ENCODE measurements at regions not wholly inside any gene's neighbourhood (a gene's known extent, or its start where the extent isn't known, plus 50 kb on each side); places are given as distances from the start of the nearest gene placed in this dataset.
"Not testable (repeated sequence)": the region's sequence is repeated elsewhere in the genome, so short reads cannot be mapped to it uniquely, and the experiment has no call there.

DNA sequence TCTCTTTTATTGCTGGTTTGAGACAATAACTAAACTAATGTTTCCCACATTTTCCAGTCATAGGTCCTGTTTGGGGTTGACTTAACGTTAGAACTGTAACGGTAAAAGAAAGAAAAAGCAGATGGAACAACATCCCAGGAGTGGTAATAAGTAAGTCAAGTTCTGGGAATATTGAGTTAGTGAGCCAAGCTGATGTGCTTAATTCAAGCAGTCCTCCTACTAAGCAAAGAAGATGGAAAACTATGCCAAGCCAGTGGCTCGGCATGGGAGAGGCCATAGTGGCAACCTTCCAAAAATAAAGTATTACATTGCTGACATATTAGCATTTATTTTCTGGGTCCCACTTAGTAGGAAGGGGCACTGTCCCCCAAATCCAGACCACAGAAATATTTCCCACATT, 161.7 kb upstream of the CDH5 start:
- DNase-seq: no peak

DNA sequence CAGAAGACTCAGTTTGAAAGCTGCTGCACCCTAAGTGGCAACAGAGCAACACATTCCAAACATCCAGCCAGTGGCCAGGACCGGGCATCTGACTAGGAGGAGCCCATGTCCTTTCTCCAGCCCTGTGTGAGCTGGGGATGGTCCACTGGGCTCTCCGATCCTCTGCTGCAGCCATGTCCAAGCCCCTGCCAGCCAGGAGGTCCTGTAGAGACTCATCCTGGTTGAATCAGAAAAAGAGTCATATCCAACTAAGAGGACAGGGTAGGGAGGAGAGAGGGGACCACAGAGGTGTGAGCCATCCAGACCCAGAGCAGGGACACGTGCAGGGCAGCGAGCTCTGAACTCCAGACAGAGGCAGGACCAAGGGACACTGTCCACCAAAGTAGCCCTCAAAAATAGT, 163.0 kb upstream of the CDH5 start:
- no peak for DNase-seq

DNA sequence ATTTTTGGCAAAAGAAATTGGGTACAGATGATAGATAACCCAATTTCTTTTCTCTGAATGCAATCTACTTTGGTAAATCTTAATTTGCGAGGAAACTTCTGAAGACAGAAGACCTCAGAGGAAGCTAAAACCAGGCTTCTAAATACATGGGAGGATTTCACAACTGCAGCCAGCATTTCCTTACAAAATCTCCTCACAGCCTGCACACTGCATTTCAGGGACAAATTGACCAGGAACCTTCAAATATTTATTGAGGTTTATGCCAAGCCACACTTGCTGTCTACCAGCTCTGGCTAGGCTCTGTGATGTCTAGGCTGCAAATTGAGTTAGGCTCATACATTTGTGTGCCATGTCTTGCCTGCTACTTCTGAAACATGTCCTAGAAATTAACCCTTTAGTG, 167.3 kb upstream of the CDH5 start:
- no peak for DNase-seq

DNA sequence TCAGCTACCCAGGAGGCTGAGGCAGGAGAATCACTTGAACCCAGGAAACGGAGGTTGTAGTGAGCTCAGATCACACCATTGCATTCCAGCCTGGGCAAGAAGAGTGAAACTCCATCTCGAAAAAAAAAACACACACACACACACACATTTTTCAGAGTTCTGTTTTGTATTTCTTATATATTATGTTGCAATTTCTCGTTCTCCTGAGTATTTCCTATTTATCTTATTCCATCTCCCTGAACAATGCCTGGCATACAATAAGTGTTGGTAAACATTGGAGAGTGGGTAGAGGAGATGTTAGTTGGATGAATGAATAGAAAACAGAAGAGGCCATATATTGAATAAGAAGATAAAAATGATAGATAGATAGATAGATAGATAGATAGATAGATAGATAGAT, 167.8 kb upstream of the CDH5 start:
- no peak for DNase-seq

DNA sequence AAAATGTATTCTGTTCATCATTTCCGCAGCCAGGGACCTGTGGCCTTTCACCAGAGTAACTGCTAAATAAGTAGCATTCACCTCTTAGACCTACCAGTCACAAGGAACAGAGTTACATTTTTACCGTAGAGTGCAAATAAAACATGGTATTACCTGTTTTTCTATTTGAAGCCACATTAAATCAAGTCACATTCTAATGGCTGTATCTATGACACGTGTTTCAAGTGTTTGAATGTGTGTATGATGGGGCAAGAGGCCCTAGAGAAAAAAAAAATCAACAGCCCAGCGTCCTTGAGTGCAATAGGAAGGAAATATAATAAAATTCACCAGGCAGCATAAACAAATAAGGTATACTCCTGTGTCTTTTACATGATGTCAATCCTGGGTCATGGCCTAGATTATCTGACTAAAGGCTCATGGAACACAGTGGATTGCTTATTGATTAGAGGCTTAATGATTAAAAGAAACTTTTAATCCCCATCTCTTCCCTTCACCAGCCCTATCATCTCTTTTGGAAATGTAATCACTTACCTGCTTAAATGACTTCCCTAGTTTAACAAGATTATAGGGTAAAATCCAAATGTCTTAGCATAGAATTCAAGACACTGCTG, 168.7 kb upstream of the CDH5 start:
- no peak for DNase-seq

DNA sequence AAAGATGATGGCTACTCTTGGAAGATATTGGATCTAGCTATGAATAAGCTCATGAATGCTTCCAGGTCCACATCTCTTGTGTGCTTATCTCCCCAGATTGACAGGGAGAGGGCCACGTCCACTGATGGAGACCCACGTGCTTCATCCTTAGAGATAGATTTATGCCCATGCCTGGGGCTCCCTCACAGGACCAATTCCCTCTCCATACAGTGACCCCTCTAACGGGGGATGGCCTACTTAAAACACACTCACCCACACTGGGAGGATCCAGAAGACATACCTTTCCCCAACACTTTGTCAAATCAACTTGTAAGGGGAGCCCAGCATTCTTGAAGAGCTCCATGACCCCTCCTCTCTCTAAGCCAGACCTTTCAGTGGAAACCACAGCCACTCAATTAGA, 169.7 kb upstream of the CDH5 start:
- DNase-seq: no peak

DNA sequence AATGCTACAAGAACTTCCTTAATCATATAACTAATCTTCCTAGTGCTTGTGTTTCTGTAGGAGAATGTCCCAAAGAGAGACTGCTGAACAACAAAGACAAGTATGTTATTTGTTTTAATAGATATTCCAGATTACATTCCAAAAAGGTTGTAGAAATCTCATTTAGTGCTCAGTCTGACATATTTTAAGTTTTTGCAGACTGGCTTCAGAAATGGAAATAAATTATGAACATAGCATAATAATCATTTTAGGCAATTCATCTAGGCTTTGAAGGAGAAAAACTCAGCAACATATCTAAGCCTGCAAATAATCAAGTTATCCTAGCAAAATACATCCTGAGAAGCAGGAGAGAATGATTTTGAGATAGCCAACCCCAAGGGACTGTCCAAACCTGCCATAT, 171.6 kb upstream of the CDH5 start:
- DNase-seq: no peak

DNA sequence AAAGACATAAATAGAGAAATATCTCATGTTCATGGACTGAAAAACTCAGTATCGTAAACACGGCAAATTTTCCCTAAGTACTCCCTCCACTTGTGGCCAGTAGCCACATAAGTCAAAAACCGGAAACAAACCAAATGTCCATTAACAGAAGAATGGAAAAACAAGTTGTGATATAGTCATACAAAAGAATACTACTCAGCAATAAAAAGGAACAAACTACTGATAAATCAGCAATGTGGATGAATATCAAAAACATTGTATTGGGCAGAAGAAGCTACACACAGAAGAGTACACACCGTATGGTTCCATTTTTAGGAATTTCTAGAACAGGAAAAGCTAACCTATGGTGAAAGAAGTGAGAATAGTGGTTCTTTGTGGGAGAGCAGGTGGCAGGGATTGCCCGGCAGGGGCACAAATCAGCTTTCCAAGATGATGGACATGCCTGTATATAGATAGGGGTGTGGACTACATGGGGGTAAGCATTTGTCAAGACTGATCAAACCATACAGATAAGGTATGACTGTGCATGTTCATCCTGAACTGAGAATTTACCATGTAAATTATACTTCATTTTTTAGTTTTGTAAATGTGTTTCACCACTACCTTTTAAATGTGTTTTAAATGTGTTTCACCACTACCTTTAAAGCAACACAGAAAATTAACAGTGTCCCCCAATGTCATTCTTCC, 172.8 kb upstream of the CDH5 start:
- no peak for DNase-seq

DNA sequence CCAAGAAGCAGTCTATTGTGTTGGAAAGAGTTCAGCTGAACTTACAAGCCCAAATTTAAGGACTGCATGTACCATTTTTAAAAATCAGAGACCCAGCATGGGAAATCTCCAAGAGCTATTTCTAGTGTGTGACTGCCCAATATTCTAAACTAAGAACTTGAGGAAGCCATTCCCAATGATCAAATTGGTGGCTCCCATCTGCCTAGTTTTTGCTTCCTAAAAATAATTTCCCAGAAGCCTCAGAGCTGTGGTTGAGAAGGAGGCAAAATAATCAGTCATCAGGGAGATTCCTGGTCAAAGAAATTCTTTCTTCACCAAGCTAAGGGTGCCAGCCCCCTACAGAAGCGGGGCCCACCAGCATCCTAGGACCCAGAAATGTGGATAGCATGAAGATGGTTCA, 176.1 kb upstream of the CDH5 start:
- DNase-seq: no peak

DNA sequence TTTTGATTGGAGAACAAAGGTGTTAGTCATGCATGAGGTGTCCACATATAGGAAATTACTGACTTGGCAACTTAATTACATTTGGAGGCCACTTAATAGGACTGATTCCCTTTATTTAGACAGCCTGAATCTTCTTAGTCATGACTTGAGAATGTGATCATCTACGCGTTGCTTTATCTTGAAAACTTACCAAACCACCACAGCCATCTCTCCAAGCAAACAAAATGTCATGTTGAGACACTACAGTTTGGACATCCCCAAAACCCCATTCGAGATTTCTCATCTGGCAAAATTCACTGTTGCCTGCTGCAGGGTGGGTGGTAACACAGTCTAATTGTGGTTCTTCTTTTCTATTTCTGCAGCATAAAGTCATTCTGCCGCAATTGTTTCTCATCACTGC, 176.5 kb upstream of the CDH5 start:
- DNase-seq: no peak

DNA sequence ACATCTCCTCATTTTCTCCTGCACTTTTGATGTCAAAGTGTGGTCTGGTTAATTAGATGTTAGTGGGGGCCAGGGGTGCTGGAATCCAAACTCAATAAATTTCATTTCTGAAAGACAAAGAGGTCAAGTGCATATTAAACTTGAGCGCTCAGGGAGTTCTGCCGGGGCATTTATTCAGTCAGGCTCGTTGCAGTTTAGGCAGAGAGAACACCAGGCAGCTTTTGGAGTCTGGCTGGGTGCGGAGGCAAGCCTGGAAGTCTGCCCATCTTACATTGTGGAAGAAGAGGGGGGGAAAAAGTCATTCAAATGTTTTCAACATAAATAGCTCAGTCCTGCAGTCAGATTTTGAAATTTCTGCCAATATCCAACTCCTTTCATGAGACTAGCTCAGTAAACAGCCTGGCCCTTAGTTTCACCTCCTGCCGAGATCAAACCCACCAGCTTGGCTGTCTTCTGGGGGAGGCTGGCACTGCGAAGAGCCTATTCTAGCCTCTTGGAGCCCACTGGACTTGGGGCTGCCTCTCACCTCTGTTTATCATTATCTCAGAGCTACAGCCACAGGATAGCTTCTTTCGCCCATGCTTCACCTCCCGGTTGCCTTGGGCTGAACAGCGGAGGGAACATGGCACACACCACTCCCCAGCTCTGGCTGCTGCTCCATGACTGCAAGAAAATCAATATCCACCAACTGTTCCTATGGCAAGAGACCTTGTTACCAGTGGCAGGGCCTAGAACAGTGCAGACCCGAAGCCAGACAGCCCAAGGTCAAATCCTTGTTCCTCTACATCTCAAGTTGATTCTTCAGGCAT, 177.4 kb upstream of the CDH5 start:
- DNase-seq: no peak

DNA sequence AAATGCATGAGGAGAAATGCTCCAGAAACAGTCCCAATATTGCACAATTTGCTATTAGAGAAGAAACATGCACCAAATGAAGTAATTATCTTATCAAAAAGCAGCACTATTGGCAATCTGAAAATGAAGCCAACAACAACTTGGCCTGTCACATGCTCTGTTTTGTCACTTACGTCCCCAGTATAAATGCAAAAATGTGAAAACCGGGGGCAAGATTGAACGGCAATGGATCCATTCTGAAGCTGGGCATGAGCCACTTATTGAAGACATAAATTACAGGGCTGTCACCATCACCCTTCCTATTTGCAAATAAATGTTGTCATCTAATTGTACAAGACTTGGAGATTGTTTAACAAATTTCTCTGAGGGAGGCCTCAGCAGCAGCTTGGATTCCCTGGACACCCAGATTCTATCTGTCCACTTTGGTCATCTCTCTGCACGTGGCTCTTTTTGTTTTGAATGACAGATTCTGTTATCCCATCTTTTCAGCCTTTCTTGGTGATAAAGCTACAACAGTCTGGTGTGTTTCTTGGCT, 180.2 kb upstream of the CDH5 start:
- DNase-seq: no peak

DNA sequence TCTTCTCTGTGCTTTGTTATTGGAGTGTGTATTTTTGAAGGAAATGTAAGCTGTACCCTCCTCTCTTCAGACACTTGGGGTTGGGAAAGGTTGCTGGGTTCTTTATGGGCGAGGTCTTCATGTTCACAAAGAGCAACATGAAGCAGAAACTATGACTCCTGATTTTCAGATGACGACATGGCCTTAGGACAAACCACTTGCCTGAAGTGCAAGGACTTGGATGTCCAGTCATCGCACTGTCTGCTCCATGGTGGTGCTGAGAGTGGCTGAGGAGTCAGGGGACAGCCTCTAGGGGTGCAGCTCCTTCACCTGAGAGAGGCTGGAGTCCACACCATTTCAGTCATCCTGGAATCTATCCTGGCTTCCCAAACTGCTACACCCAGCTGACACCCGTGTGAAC, 183.9 kb upstream of the CDH5 start:
- no peak for DNase-seq

DNA sequence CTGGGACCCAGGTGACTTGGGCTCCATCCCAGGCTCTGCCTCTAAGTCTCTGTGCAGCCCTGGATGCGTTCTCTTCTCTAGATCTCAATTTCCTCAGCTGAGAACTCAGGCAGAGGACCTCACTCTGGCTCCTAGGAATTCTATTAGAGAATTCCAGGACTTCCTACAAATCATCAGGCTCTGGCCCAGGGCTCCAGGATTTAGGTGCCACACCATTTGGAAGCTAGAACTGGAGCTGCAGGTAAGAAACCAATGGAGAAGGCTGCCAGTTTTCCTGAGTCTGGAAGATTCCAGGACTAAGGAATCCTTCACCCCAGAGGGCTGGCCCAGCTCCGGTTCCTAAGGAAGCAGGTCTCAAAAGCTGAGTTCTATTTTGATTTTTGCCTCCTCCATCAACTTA, 189.8 kb upstream of the CDH5 start:
- no peak for DNase-seq

DNA sequence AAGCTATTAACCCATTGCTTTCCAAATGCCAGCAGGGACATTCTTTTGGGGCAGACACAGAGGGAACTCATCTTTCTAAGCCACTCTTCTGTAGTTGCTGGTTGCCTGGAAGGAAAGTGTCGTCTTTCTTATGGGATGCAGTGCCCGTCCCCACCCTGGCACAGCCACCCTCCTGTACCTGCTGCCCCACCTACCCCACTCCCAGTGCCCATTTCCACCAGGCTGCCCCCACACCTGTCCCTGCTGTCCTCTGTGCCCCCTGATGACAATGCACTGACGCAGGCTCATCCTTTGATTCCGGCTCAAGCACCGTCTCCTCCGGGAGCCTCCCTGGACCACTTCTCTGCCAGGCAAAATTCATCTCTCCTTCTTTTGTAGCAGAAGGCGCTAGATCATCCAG, 190.4 kb upstream of the CDH5 start:
- no peak for DNase-seq

DNA sequence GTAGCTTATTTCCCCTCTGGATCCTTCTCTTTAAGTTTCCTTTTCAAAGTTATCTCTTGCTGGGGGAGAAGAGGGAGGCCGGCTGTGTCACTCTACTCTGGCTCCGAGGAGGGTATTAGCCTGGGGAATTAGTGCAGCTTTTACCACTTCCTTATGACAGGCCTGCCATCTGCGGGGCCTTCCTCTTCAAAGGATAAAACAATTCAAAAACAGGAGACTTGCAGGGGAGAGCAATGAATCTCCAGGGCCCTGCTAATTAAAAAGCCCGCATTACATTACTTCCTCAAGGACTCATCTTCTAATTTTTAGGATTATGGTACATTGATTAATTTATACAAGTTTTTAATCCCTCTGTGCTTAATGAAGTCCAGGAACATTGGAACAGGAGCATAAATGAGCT, 190.9 kb upstream of the CDH5 start:
- no peak for DNase-seq

DNA sequence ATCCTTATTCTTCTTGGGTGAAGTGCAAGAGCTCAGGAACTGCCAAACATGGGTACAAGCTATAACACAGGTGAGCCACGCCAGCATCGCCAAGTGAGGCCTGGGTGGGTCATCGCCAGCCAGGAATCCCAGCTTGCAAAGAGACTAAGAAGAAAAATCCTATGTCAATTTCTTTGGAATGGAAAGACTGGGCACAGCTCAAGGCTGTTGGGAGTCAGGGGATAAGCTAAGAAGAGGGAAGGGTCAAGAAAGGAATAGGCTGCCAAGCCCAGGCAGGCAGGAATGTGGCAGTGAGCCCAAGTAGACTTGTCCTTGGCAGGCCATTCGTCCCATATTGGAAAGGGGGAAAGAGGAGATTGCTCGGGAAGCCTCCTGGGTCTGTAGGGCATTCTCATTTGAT, 191.4 kb upstream of the CDH5 start:
- DNase-seq: no peak

DNA sequence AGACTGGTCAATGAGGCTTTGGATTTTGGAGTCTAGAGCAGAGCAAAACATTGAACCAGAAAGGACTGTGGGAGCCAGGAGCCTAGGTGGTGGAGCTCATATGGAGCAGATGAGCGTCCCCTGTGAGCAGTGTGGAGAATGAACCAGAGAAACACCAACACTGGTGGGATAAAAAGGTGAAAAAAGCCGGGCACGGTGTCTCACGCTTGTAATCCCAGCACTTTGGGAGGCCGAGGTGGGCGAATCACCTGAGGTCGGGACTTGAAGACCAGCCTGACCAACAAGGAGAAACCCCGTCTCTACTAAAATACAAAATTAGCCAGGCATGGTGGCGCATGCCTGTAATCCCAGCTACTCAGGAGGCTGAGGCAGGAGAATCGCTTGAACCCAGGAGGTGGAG, 192.7 kb upstream of the CDH5 start:
- DNase-seq: not testable (repeated sequence)

DNA sequence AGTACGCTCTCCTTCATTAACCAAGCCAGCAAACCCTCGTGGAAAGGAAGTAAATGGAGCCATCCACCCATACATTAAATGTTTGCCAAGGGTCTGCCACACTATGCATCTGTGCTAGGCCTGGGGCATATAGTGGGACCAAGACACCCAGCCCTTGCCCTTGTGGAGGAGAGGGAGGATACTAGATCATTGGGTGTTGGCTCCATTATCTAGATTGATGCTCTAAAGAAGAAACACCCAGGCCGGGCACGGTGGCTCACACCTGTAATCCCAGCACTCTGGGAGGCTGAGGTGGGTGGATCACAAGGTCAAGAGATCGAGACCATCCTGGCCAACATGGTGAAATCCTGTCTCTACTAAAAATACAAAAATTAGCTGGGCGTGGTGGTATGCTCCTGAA, 193.3 kb upstream of the CDH5 start:
- not testable (repeated sequence) for DNase-seq

DNA sequence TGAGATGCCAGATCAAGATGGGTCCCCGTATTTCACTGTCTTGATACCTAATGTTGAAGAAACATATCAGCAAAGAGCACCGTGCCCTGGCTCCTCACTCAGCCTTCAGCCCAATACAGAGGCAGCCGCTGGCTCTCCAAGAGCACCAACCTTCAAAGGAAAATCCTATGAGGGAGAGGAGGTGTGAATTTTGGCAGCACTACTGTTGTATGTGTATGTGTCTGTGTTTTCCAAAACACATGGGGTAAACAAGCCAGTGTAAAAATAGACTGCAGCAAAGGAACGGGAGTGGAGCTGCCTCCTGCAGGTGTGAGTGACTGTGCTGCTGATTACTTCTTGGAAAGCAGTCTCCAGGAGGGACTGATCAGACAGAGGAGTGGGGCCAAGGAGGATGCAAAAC, 194.0 kb upstream of the CDH5 start:
- DNase-seq: no peak

DNA sequence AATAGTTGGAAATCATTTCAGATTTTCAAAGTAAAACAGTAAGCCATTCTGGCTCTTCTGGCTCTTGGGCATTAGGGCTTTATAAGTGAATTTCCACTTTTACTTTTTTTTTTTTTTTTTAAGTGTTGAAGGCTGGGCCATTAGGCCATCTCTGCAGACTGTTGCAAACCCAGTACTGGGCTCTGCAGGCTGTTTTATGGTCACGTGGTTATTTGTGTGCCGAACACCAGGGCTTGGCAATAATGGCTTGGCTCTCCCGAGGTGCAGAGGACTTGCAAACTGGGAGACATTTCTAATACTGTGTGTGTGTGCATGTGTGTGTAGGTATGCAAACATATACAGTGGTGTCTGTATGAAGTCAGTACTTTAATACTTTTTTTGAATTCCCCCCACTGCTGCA, 194.9 kb upstream of the CDH5 start:
- no peak for DNase-seq

DNA sequence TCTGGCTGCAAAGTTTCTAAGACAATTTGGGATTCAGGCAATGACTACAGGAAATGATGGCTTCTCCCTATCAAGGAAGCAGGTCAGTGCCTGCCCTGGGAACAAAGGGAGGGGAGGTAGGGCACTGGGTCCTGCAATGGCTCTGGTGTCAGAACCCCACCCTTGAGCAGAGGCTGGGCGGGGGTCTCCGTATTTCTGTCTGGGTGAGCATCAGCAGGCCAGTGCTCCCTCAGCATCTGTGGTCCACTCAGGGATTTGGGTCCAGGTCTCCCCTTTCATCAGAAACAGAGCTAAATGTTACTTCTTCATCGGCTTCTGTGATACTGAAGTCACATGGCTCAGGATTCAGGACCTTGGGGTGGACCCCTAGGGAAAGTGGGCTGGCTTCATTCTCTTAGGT, 195.5 kb upstream of the CDH5 start:
- no peak for DNase-seq

DNA sequence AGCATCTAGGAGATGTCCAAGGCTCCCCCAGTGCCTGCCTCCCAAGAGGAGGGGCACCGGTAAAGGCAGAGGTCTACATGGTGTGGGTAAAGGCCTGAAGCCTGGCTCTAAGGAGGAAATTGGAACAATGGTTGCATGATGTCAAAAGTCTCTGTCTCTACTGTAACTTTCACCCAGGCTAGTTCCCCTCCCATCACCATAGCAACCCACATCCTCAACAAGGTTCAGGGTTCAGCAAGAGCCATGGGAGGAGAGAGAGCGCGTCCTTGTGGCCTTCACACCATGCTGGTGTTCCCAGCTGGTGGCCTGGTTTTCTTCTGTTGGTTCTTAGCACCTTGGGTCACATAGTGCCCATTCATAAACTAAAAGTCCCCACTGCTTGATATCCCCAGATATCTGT, 196.7 kb upstream of the CDH5 start:
- no peak for DNase-seq

DNA sequence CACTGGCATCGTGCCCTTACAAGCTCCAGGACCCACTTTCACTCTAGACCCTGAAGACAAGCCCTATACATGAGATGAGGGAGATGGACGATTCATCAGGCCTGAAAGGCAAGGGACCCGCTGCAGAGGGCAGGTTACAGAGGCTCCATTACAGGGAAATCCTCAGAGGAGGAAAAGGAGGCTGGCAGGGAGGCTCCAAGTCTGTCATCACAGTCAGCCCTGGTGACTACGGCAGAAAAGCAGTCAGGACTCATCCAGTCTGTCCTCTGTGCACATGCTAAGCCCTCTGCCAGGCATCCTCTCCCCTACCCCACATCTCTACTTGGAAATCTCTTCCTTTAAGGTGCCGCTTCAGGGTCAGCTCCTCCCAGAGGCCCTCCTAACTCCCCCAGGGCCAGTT, 197.7 kb upstream of the CDH5 start:
- DNase-seq: no peak
